Activated naive CD8-positive, alpha-beta T cell (primary cell): ENCODE measurements at regions not wholly inside any gene's neighbourhood (a gene's known extent, or its start where the extent isn't known, plus 50 kb on each side); places are given as distances from the start of the nearest gene placed in this dataset.

Experiments
- H3K27ac Mint-ChIP-seq: one replicate; pipeline ENCODE4 v1.8.0; 2021; ENCODE audit warnings: mixed read lengths
- H3K27me3 Mint-ChIP-seq: one replicate; pipeline ENCODE4 v1.8.0; 2021; ENCODE audit warnings: mixed read lengths
- H3K36me3 Mint-ChIP-seq: one replicate; pipeline ENCODE4 v1.8.0; 2021; ENCODE audit warnings: mixed read lengths
- H3K4me1 Mint-ChIP-seq: one replicate; pipeline ENCODE4 v1.8.0; 2021; ENCODE audit warnings: low read depth, mixed read lengths
- H3K4me3 Mint-ChIP-seq: one replicate; pipeline ENCODE4 v1.8.0; 2021; ENCODE audit warnings: mild to moderate bottlenecking, mixed read lengths
- H3K9me3 Mint-ChIP-seq: one replicate; pipeline ENCODE4 v1.8.0; 2021; ENCODE audit warnings: low read depth, mixed read lengths

DNA sequence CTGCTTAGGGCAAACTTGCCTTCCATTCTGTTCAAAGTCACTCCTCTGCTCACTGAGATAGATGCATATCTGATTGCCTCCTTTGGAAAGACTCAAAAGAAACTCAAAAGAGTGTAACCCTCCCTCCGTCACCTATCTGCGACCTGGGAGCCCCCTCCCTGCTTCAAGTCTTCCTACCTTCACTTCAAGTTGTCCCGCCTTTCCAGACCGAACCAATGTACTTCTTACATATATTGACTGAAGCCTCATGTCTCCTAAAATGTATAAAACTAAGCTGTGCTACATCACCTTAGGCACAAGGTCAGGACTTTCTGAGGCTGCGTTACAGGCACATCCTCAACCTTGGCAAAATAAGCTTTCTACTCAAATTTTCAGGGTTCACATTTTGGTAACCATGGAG, 77.4 kb upstream of the C1GALT1 start:
- H3K4me1 Mint-ChIP-seq: peaks cover 26% of the 10 kb centered on the region
- H3K27me3 Mint-ChIP-seq: no peaks in the 10 kb centered on the region
- H3K4me3 Mint-ChIP-seq: peak overlapping the region; percentile 51
- peak overlapping the region; percentile 61 for H3K27ac Mint-ChIP-seq
- peaks cover 4% of the 10 kb centered on the region for H3K36me3 Mint-ChIP-seq
- no peaks in the 10 kb centered on the region for H3K9me3 Mint-ChIP-seq

DNA sequence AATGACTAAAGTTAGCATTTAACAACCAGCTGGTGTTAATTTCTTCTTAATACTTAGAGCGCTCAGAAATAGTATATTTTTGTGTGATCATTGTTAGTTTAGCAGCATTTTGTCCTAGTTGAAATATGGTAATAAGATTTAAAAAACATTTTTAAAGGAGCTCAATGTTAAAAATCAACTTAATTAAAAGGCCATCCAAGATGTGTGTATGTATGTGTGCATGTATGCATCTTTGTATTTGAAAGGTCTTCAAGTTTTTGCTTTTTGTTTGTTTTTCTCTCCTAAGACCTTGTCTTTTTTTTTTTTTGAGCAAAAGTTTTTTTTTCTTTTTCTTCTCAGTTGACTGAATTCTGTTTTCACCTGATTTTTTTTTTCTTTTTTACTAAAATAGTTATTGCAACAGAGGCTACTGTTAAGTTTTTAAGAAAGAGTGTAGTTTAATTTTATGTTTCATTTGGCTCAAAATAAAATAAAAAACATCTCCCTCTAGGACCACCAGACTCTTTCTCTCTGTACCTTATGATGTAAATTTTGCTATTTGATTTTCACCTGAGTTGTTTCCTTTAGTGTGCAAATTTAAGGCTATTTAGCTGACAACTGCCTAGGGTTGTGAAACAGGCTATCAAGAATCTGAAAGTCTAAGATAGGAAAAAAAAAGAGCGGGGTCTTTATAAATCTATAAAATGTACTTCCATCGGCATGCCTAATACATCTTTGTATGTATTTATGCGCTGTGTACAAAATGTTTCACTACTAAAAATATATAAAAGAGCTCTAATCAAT, 76.4 kb upstream of the C1GALT1 start:
- H3K9me3 Mint-ChIP-seq: no peaks in the 10 kb centered on the region
- peaks cover 26% of the 10 kb centered on the region for H3K4me1 Mint-ChIP-seq
- H3K27ac Mint-ChIP-seq: no peak overlapping the region
- H3K4me3 Mint-ChIP-seq: no peak overlapping the region
- no peaks in the 10 kb centered on the region for H3K27me3 Mint-ChIP-seq
- H3K36me3 Mint-ChIP-seq: peaks cover 4% of the 10 kb centered on the region

DNA sequence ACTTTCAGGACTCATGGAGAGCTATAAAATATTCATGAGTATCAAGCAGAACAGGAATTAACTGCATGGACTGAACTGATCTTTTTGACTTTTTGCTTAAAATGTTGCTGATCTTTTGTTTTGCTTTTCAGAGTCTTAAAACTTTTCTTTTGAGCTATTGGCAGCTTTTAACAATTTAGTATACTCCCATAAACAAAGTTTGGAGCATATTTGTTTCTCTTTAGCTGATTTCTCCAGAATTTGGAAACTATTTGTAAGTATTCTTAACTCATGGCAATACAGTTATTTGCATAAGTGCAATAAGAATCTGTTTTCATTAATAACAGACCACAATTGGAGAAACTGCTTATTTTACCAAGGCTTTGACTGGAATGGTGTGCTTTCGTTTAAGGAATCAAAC, 73.4 kb upstream of the C1GALT1 start:
- H3K27ac Mint-ChIP-seq: no peak overlapping the region
- peaks cover 4% of the 10 kb centered on the region for H3K36me3 Mint-ChIP-seq
- no peaks in the 10 kb centered on the region for H3K9me3 Mint-ChIP-seq
- no peaks in the 10 kb centered on the region for H3K27me3 Mint-ChIP-seq
- H3K4me1 Mint-ChIP-seq: peaks cover 23% of the 10 kb centered on the region
- no peak overlapping the region for H3K4me3 Mint-ChIP-seq

DNA sequence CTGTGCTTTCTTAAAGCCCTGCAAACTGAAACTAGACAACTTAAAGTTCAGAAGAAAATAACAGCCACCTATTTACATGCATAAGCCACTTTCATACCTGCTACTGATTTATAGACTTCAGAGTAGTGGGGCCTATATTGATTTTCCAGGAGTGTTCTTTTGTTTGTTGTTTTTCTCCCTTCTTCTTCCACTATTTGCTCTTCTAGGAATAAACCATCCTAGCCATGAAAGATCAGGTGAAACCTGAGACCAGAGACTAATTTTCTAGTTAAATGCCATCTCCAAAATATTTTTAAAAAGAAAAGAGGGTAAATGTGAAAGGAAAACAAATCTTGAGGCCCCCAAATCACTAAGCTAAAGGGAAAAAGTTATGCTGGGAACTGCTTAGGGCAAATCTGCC, 72.4 kb upstream of the C1GALT1 start:
- peaks cover 13% of the 10 kb centered on the region for H3K4me1 Mint-ChIP-seq
- H3K36me3 Mint-ChIP-seq: peaks cover 4% of the 10 kb centered on the region
- H3K27me3 Mint-ChIP-seq: no peaks in the 10 kb centered on the region
- no peak overlapping the region for H3K27ac Mint-ChIP-seq
- H3K9me3 Mint-ChIP-seq: no peaks in the 10 kb centered on the region
- no peak overlapping the region for H3K4me3 Mint-ChIP-seq

DNA sequence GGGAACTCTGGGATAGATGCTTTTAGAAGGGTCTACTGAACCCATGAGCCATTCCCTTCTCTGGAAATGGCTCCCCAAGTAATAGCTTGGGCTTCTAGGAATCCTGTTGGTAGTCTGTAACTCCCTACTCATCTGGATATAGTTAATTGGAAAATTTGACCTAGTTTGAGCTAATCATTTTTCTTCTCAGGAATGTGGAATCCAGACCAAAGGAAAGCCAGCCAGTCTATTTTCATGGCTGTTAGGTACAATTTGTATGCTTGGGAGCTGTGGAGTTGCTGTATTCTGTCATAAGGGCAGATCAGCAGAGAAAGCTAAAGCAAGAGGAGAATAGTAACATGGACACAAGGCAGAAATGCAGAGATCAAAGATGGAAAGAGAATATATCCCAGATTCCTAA, 71.6 kb upstream of the C1GALT1 start:
- H3K9me3 Mint-ChIP-seq: no peaks in the 10 kb centered on the region
- no peak overlapping the region for H3K4me3 Mint-ChIP-seq

DNA sequence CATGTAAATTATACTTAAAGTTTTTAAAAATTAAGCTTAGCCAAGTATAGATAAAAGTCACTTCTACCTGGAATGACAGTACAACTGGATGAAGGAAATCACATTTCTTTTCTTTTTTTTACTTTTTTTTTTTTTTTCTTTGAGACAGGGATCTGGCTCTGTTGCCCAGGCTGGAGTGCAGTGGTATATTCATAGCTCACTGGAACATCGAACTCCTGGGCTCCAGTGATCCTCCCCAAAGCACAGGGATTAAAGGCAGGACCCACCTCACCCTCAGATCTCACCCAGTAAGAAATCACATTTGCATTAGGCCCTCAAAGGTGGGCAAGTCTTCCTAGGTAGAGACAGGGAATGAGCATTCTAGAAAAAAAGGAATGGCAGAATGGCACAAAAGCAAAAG, 69.5 kb upstream of the C1GALT1 start:
- H3K36me3 Mint-ChIP-seq: peaks cover 2% of the 10 kb centered on the region

More for the DNA sequence above, 71.6 kb upstream of the C1GALT1 start:
- Mint-ChIP-seq H3K36me3 (peaks cover 4% of the 10 kb centered on the region), H3K4me1 (peaks cover 6% of the 10 kb centered on the region), H3K27ac (no peak overlapping the region), H3K27me3 (no peaks in the 10 kb centered on the region)

DNA sequence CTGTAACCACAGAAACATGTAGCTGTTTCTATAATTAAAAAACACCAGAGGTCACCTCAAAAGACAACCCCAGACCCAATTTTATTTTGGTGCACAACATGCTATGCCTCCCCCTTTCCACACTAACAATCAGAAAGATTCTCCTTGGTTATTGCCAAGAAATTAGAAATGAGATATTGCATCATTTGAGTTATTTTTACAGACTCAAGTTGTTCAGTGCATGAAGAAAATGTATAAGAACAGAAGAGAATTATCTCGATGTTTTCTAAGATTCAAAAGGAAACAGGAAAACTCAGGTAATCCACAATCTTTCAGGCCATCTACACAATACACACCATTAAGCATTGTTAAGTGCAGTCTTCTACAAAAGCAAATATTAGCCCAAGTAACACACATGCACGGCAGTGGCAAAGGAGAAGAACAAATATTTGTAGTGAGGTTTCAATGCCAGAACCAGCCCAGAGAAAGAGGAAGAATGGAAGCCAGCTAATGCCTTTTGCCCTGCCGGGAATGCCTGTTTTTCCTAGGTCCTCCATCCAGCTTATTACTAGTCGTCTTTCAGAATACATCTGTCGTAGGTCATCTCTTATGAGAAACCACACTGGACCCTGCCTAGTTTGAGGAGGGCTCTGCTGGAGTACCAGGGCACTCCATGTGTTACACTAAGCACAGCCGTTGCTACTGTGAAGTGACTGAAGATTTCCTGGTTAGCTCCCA, 67.6 kb upstream of the C1GALT1 start:
- no peaks in the 10 kb centered on the region for H3K36me3 Mint-ChIP-seq
- H3K4me1 Mint-ChIP-seq: no peaks in the 10 kb centered on the region
- H3K9me3 Mint-ChIP-seq: no peaks in the 10 kb centered on the region
- no peaks in the 10 kb centered on the region for H3K27me3 Mint-ChIP-seq
- no peak overlapping the region for H3K4me3 Mint-ChIP-seq
- no peak overlapping the region for H3K27ac Mint-ChIP-seq

More for the DNA sequence above, 69.5 kb upstream of the C1GALT1 start:
- Mint-ChIP-seq H3K27ac (no peak overlapping the region), H3K4me3 (no peak overlapping the region), H3K4me1 (no peaks in the 10 kb centered on the region), H3K9me3 (no peaks in the 10 kb centered on the region), H3K27me3 (no peaks in the 10 kb centered on the region)

DNA sequence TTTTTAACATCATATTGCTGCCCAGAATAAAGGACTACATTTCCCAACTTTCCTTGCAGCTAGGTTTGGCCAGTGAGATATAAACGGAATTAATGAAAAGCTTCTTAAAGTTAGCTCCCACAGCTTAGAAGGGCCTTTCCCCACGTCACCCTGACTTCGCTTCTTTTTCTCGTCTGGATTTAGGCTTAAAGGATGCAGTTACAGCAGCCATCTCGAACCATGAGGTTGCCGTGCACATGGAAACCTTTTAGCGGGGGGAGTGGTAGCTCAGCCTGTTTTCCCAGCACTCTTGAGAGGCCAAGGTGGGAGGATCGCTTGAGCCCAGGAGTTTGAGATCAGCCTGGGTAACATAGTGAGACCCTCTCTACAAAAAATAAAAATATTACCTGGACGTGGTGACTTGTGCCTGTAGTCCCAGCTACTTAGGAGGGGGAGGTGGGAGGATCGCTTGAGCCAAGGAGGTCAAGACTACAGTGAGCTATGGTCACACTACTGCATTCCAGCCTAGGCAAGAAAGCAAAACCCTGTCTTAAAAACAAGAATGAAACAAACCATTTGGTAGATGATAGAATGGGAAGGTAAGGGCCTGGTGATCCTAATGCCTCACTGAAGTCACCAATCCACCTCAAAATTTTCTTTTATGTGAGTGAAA, 64.3 kb upstream of the C1GALT1 start:
- Mint-ChIP-seq H3K36me3 (no peaks in the 10 kb centered on the region), H3K4me1 (no peaks in the 10 kb centered on the region), H3K27me3 (no peaks in the 10 kb centered on the region), H3K9me3 (no peaks in the 10 kb centered on the region), H3K27ac (no peak overlapping the region), H3K4me3 (no peak overlapping the region)

DNA sequence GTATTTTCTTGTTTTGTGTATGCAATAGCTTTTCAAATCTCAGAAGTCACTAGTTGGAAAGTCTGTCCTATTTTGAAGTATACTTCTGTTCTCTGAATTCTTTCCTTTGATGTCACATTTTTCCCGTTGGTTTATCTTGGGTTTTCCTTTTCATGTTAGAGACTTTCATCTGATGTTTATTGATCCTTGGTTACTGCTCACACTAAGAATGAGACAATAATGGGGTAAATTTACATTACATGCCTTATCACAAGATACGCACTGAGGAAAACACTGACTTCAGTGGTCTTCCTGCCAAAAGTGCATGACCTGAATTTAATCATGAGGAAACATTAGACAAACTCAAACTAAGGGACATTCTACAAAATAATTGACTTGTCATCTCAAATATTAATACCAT, 63.5 kb upstream of the C1GALT1 start:
- Mint-ChIP-seq H3K4me1 (no peaks in the 10 kb centered on the region), H3K27ac (no peak overlapping the region), H3K36me3 (no peaks in the 10 kb centered on the region), H3K9me3 (no peaks in the 10 kb centered on the region), H3K27me3 (no peaks in the 10 kb centered on the region), H3K4me3 (no peak overlapping the region)

DNA sequence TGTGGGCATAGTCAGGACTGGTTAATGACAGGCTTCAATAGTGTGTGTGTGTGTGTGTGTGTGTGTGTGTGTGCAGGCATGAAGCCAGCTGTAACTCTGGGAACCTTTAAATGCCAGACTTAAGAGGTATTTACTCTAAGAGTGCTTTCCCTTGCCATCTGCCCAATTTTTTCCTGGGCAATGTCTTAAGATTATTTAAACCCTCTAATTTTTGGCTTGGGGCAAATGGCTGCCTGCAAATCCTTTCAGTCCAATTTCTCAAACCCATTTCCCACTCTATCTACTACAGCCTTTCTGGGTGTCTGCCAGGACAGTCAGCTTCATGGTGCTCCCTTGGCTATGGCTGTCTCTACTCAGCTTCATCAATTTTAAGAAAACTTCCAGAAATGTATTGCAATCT, 62.6 kb upstream of the C1GALT1 start:
- no peaks in the 10 kb centered on the region for H3K27me3 Mint-ChIP-seq
- H3K27ac Mint-ChIP-seq: no peak overlapping the region
- no peaks in the 10 kb centered on the region for H3K36me3 Mint-ChIP-seq
- no peak overlapping the region for H3K4me3 Mint-ChIP-seq
- no peaks in the 10 kb centered on the region for H3K4me1 Mint-ChIP-seq
- H3K9me3 Mint-ChIP-seq: no peaks in the 10 kb centered on the region

DNA sequence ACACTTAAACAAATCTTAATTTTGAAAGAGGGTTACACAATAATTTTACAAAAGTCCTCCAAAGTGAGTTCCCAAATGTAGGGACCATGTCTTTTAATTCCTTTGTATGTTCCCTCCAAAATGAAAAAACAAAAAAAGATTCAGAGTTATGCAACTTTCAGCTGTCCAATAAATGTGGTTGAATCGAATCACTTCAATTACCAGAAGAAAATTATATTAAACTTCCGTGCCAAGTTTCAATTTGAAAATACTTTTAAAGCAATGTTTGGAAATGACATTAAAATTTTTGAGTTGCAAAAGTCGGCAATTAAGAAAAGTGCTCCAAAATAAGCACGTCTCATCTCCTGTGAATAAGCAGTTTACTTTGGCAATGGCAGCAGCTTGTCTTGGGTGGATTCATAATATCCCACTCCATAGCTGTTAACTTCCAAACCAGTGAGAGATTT, 60.3 kb upstream of the C1GALT1 start:
- no peak overlapping the region for H3K27ac Mint-ChIP-seq
- H3K9me3 Mint-ChIP-seq: no peaks in the 10 kb centered on the region
- H3K27me3 Mint-ChIP-seq: no peaks in the 10 kb centered on the region

DNA sequence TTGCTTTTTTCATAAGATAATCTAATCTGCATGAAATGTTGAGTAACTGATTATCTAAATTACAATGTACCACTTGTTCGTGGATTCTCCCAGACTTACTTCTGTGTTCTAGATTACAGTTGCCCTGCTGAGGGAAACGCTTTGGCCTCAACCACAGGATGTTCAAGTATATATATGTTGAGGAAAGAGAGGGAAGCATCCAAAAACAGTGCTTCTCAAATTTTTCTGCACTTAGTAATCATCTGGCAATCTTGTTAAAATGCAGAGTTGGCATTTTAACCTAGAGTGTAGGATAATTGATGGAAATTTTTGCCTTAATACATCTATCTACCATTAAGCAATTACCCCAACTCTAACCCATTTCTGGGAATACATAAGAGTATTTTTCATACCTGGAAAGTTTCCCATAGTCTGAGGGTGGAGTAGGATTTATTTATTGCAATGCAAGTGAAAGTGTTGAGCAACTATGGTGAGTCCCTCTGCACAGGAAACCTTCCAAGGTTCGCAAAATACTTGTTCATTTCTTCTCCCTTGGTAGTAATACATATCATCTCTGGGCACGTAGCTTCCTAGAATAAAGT, 59.6 kb upstream of the C1GALT1 start:
- Mint-ChIP-seq H3K9me3 (no peaks in the 10 kb centered on the region), H3K36me3 (no peaks in the 10 kb centered on the region), H3K27ac (no peak overlapping the region), H3K4me3 (no peak overlapping the region), H3K4me1 (no peaks in the 10 kb centered on the region), H3K27me3 (no peaks in the 10 kb centered on the region)

More for the DNA sequence above, 60.3 kb upstream of the C1GALT1 start:
- Mint-ChIP-seq H3K4me3 (no peak overlapping the region), H3K4me1 (no peaks in the 10 kb centered on the region), H3K36me3 (no peaks in the 10 kb centered on the region)

DNA sequence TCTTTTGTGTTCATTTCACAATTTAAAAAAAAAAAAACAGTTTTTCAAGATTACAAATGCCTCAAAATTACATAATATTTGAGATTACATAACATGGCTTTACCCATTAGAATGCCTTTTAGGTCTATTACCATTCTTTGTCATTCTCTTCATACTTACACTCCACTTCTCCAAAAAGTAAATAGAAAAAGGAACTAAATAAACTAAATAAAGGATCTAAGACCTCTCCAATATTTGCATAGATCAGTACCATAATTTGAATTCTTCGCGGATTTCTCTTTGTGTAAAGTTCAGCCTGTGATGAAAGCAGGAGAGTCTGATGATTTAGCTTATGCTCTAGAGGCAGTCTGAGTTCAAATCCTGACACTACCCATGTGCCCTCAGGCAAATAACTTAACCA, 56.4 kb upstream of the C1GALT1 start:
- Mint-ChIP-seq H3K4me1 (peaks cover 3% of the 10 kb centered on the region), H3K27me3 (no peaks in the 10 kb centered on the region), H3K9me3 (no peaks in the 10 kb centered on the region), H3K36me3 (no peaks in the 10 kb centered on the region), H3K4me3 (no peak overlapping the region), H3K27ac (no peak overlapping the region)

DNA sequence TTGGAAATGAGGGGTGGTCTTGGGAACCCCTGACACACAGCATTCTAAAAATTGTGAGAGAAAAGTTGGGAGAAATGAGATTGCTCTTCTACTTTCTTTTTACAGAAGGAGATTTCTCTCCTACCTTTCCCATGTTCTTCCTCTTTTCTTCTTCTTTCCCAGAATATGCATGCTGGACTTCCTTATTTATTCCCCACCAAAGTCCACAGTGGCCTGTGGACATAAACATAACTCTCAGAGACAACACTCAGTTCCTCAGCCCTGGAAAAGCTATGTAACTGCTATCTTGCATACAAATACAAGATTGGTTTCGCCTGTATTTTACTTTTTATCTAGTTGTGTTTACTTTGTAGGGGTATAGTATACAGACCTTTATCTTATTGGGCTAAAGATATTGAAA, 54.6 kb upstream of the C1GALT1 start:
- Mint-ChIP-seq H3K36me3 (no peaks in the 10 kb centered on the region), H3K4me3 (no peak overlapping the region), H3K27ac (no peak overlapping the region), H3K27me3 (no peaks in the 10 kb centered on the region), H3K4me1 (peaks cover 10% of the 10 kb centered on the region), H3K9me3 (no peaks in the 10 kb centered on the region)

DNA sequence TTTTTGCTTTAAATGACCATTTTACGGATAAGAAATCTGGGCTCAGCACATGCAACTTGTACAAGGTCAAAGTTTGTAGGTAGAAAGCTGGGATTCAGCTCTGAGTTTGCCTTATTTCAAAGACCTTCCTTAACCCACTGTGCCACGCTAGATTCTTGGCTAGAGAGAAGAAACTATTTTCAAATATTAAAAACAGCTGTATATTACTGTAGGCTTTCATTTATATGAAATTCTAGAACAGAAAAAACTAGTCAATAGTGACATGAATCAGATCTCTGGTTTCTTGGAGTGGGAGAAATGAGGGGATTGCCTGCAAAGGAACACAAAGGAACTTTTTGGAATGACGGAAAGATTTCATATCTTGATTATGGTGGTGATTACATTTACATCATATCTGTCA, 53.0 kb upstream of the C1GALT1 start:
- Mint-ChIP-seq H3K9me3 (no peaks in the 10 kb centered on the region), H3K27ac (no peak overlapping the region), H3K36me3 (no peaks in the 10 kb centered on the region), H3K4me3 (no peak overlapping the region), H3K27me3 (no peaks in the 10 kb centered on the region), H3K4me1 (peaks cover 10% of the 10 kb centered on the region)
